PC-3 (cell line): ENCODE measurements at regions not wholly inside any gene's neighbourhood (a gene's known extent, or its start where the extent isn't known, plus 50 kb on each side); places are given as distances from the start of the nearest gene placed in this dataset.

ENCODE experiments used
- ATAC-seq: fragments of 200-7000 bp; cut with Tn5 transposase; 2 replicates; pipeline ENCODE4 v1.9.1; 2020; ENCODE audit warnings: mild to moderate bottlenecking, moderate library complexity
- BruUV-seq: library from RNA; stranded (reverse); fragments of 400-500 nt; replicated peaks from 2 replicates; lab custom pipeline; 2021; lab: Mats Ljungman, UMichigan
- CTCF ChIA-PET: fragments of 300-600 bp; sonication (Branson Sonifier 250); formaldehyde crosslinking; loops from one replicate; lab custom pipeline; 2022; ENCODE audit warnings: antibody characterized with exemption; lab: Charles Lee
- POLR2A ChIA-PET: fragments of 300-600 bp; sonication (Branson Sonifier 250); formaldehyde crosslinking; loops from one replicate; lab custom pipeline; 2022; ENCODE audit warnings: antibody characterized with exemption; ENCODE audit not compliant: unreplicated experiment; lab: Charles Lee
- DNase-seq: peaks from one replicate; pipeline ENCODE4 v3.0.0-alpha.2; 2015
- H2AFZ ChIP-seq: fragments of 300-600 bp; sonication (generic); 2 replicates; pipeline ENCODE4 v1.6.0; 2016; ENCODE audit warnings: antibody characterized with exemption, low read length
- H3F3A ChIP-seq: fragments of 300-600 bp; sonication (generic); one replicate; pipeline ENCODE4 v1.6.0; 2017; ENCODE audit warnings: antibody characterized with exemption, low read length, control low read depth, mild to moderate bottlenecking; ENCODE audit not compliant: unreplicated experiment
- H3K27ac ChIP-seq: fragments of 300-600 bp; sonication (generic); 2 replicates; pipeline ENCODE4 v1.5.1; 2016; ENCODE audit warnings: mild to moderate bottlenecking, low read length
- H3K27me3 ChIP-seq: fragments of 300-600 bp; sonication (generic); 2 replicates; pipeline ENCODE4 v1.6.1; 2016; ENCODE audit warnings: low read length, mixed read lengths
- H3K36me3 ChIP-seq: fragments of 300-600 bp; sonication (generic); 2 replicates; pipeline ENCODE4 v1.6.1; 2016; ENCODE audit warnings: low read depth, mixed run types, low read length, mixed read lengths
- H3K4me1 ChIP-seq: fragments of 300-600 bp; sonication (generic); 2 replicates; pipeline ENCODE4 v1.5.1; 2016; ENCODE audit warnings: low read length; ENCODE audit not compliant: insufficient read depth
- H3K4me2 ChIP-seq: fragments of 300-600 bp; sonication (generic); 2 replicates; pipeline ENCODE4 v1.6.0; 2016; ENCODE audit warnings: low read length
- H3K4me3 ChIP-seq: fragments of 300-600 bp; sonication (generic); 2 replicates; pipeline ENCODE4 v1.5.1; 2016; ENCODE audit warnings: mild to moderate bottlenecking, low read length, mixed read lengths
- H3K79me2 ChIP-seq: fragments of 300-600 bp; sonication (generic); 2 replicates; pipeline ENCODE4 v1.6.1; 2017; ENCODE audit warnings: low read length, mixed read lengths
- H3K9ac ChIP-seq: fragments of 300-600 bp; sonication (generic); 2 replicates; pipeline ENCODE4 v1.6.0; 2016; ENCODE audit warnings: mild to moderate bottlenecking, low read length
- H3K9me2 ChIP-seq: fragments of 300-600 bp; sonication (generic); replicated peaks from 2 replicates; pipeline ENCODE4 v1.6.1; 2016; ENCODE audit warnings: mixed run types, low read length, mixed read lengths
- H3K9me3 ChIP-seq: fragments of 300-600 bp; sonication (generic); 2 replicates; pipeline ENCODE4 v1.6.1; 2016; ENCODE audit warnings: low read length, mixed read lengths
- H4K20me1 ChIP-seq: fragments of 300-600 bp; sonication (generic); 2 replicates; pipeline ENCODE4 v1.6.1; 2016; ENCODE audit warnings: low read length, mixed read lengths
- EZH2 ChIP-seq: fragments of 300-600 bp; sonication (generic); IDR thresholded peaks from one replicate; pipeline ENCODE4 v1.6.1; 2017; ENCODE audit warnings: antibody characterized with exemption, mild to moderate bottlenecking, low read length; ENCODE audit not compliant: unreplicated experiment
- EZH2phosphoT487 ChIP-seq: fragments of 300-600 bp; sonication (generic); IDR thresholded peaks from 2 replicates; pipeline ENCODE4 v1.6.1; 2018; ENCODE audit warnings: mild to moderate bottlenecking, antibody characterized with exemption, low read length, borderline replicate concordance
- intact Hi-C: fragments of 100-400 bp; cut with micrococcal nuclease; formaldehyde crosslinking; loops from 2 replicates; pipeline ENCODE4 v1.9.0; 2023
- TF ChIP-seq, protein P1 (sequence below): fragments of 300-600 bp; sonication (generic); conservative IDR thresholded peaks from 2 replicates; pipeline ENCODE4 v1.5.1; 2017; ENCODE audit warnings: antibody characterized with exemption, low read depth, mild to moderate bottlenecking, low read length

DNA sequence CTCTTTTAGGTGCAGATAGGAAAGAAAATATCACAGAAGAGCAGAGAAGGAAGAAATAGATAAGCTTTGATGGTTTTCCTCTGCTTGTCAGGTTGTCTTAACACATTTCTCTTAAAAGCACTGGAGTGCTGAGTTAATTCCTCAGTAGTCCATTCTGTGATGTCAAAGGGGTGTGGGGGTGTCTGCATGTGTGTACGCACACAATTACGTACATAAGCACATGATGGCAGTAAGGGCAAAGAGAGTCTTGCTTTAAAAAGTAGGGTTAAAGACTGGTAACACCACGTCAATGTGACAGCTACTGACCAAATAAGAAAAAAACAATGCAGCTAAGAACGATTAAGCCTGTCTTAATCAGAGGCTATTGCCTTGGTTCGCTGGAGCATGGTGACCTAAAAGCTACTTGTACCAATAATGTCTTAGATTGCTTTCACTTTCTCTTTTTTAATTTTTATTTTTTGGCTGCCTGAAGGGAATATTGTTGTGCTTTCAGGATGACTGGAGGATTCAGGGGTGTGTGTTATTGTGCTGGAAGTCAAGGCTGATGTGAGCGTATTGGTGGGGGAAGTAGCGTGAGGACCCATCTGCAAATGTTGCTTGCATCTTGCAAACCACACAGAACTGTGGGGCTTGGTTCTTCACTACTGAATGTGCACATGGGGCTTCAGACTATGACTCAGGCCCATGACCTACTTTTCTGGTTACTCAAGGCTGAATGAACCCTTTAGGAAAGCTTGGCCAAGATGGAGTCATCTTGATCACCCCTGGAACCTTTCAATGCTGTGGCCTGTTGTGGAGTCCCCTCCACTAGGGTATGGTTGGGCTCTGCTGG, 417.8 kb upstream of the TPM1 start:
- Histone ChIP-seq H3K36me3 (no peaks in the 10 kb centered on the region), H3K4me2 (no peak overlapping the region), H3K27me3 (no peaks in the 10 kb centered on the region), H3K9ac (no peak overlapping the region), H3F3A (no peaks in the 10 kb centered on the region), H3K9me3 (no peaks in the 10 kb centered on the region), H4K20me1 (no peaks in the 10 kb centered on the region), H3K4me3 (no peak overlapping the region), H3K4me1 (no peaks in the 10 kb centered on the region), H3K79me2 (no peaks in the 10 kb centered on the region), H3K27ac (no peak overlapping the region), H2AFZ (no peak overlapping the region), H3K9me2 (no peaks in the 10 kb centered on the region)
- no peak for ATAC-seq
- DNase-seq, result no peak
- intact Hi-C loops, result no loop called here
- BruUV-seq, result no TSS peak
- ChIA-PET CTCF (no interaction called here), POLR2A (no interaction called here)
- no peak for TF ChIP-seq EZH2phosphoT487

DNA sequence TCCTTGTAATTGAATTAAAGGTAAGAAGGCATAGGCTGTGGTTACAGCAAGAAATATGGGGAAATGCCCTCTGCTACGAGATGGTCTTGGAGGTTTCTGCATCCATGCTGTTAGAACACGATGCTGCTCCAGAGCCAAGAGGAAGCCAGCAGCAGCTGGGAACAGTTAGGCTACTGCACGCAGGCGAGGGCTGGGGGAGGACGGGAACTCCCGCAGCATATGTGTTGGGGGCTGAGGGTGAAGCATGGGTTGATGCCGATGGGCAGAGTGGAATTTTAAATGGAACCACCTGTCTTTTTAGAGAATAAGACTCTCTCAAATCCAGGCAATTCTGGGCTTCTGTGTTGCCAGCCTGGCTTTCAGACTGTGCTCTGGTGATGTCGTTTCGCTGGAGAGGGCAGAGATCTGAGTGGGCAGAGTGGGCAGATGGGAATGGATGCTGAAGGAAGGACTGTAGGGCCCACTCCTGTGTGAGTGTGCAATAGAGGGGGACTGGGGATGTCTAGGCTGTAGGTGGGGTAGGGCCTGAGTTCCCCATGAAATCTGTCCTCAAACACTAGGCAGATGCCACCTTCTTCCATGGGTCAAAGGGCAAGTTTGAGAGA, 417.0 kb upstream of the TPM1 start:
- Histone ChIP-seq H3K9me3 (no peaks in the 10 kb centered on the region), H3K9me2 (no peaks in the 10 kb centered on the region), H3F3A (no peaks in the 10 kb centered on the region), H3K4me1 (no peaks in the 10 kb centered on the region), H3K9ac (no peak overlapping the region), H3K27me3 (no peaks in the 10 kb centered on the region), H4K20me1 (no peaks in the 10 kb centered on the region), H2AFZ (no peak overlapping the region), H3K4me2 (no peak overlapping the region), H3K79me2 (no peaks in the 10 kb centered on the region), H3K27ac (no peak overlapping the region), H3K4me3 (no peak overlapping the region), H3K36me3 (no peaks in the 10 kb centered on the region)
- CTCF ChIA-PET, result no interaction called here
- TF ChIP-seq EZH2phosphoT487, result no peak
- TF ChIP-seq EZH2, result no peak
- TF ChIP-seq, protein P1, sequence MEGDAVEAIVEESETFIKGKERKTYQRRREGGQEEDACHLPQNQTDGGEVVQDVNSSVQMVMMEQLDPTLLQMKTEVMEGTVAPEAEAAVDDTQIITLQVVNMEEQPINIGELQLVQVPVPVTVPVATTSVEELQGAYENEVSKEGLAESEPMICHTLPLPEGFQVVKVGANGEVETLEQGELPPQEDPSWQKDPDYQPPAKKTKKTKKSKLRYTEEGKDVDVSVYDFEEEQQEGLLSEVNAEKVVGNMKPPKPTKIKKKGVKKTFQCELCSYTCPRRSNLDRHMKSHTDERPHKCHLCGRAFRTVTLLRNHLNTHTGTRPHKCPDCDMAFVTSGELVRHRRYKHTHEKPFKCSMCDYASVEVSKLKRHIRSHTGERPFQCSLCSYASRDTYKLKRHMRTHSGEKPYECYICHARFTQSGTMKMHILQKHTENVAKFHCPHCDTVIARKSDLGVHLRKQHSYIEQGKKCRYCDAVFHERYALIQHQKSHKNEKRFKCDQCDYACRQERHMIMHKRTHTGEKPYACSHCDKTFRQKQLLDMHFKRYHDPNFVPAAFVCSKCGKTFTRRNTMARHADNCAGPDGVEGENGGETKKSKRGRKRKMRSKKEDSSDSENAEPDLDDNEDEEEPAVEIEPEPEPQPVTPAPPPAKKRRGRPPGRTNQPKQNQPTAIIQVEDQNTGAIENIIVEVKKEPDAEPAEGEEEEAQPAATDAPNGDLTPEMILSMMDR, result no peak
- DNase-seq (no peak), ATAC-seq (no peak)
- intact Hi-C loops, result no loop called here
- POLR2A ChIA-PET, result no interaction called here
- no TSS peak for BruUV-seq

DNA sequence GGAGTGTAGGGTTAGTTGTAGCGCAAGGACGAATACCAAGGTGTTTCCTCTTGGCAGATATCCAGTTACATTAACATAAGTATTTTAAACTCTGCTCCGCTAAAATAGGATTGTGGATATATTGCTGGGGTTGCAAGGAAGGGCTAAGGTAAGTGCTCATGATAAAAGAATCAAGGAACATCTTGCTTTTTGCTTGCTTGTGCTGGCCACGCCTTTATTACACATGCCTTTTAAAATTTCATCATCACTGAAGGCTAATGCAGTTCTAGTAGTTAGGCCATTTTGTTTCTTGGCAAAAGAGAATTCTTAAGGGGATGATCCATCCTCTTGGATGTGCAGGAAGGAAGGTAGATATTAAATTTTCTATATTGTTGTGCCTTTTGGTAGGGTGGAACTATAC, 415.6 kb upstream of the TPM1 start:
- POLR2A ChIA-PET, result no interaction called here
- TF ChIP-seq, protein P1, result no peak
- TF ChIP-seq EZH2phosphoT487 (no peak), EZH2 (no peak)
- no peak overlapping the region for H3K27ac ChIP-seq

More for the DNA sequence above, 415.6 kb upstream of the TPM1 start:
- no peaks in the 10 kb centered on the region for H3K36me3 ChIP-seq
- no TSS peak for BruUV-seq
- H3K9me3 ChIP-seq, result no peaks in the 10 kb centered on the region
- no peak overlapping the region for H2AFZ ChIP-seq
- H3K27me3 ChIP-seq, result no peaks in the 10 kb centered on the region
- DNase-seq (no peak), ATAC-seq (no peak)
- H3K4me2 ChIP-seq, result no peak overlapping the region
- no peak overlapping the region for H3K9ac ChIP-seq
- no peaks in the 10 kb centered on the region for H4K20me1 ChIP-seq
- no peaks in the 10 kb centered on the region for H3K79me2 ChIP-seq
- intact Hi-C loops, result no loop called here
- no peaks in the 10 kb centered on the region for H3K4me1 ChIP-seq
- H3K9me2 ChIP-seq, result no peaks in the 10 kb centered on the region
- no peaks in the 10 kb centered on the region for H3F3A ChIP-seq
- no peak overlapping the region for H3K4me3 ChIP-seq
- CTCF ChIA-PET, result no interaction called here
